ENCODE measurements at regions not wholly inside any gene's neighbourhood (a gene's known extent, or its start where the extent isn't known, plus 50 kb on each side); places are given as distances from the start of the nearest gene placed in this dataset.
"Not testable (repeated sequence)": the region's sequence is repeated elsewhere in the genome, so short reads cannot be mapped to it uniquely, and the experiment has no call there.

- DNase-seq = no peak
These were observed 144.2 kb downstream of the DLL1 start for GRCh38 chr6:170146640-170147039.

GRCh38 chr6:170146131-170146530 is 144.7 kb downstream of the DLL1 start:
- DNase-seq = not testable (repeated sequence)

- DNase-seq = not testable (repeated sequence)
These were observed 145.2 kb downstream of the DLL1 start for GRCh38 chr6:170145716-170146115.

- no peak for DNase-seq
These were observed 145.6 kb downstream of the DLL1 start for GRCh38 chr6:170145272-170145592.

GRCh38 chr6:170144571-170145271 is 146.2 kb downstream of the DLL1 start:
- DNase-seq = no peak

- DNase-seq = no peak
These were observed 147.3 kb downstream of the DLL1 start for GRCh38 chr6:170143401-170144150.

- no peak for DNase-seq
These were observed 148.3 kb downstream of the DLL1 start for GRCh38 chr6:170142559-170142958.

- DNase-seq = not testable (repeated sequence)
These were observed 149.8 kb downstream of the DLL1 start for GRCh38 chr6:170141061-170141460.

- DNase-seq = no peak
These were observed 150.7 kb downstream of the DLL1 start for GRCh38 chr6:170140129-170140528.

- DNase-seq = no peak
These were observed 151.3 kb downstream of the DLL1 start for GRCh38 chr6:170139531-170139930.

- DNase-seq = not testable (repeated sequence)
These were observed 151.8 kb downstream of the DLL1 start for GRCh38 chr6:170139046-170139445.

- no peak for DNase-seq
These were observed 152.7 kb downstream of the DLL1 start for GRCh38 chr6:170137911-170138910.

- DNase-seq = no peak
These were observed 153.5 kb downstream of the DLL1 start for GRCh38 chr6:170137176-170137891.

- DNase-seq = no peak
These were observed 154.2 kb downstream of the DLL1 start for GRCh38 chr6:170136541-170137175.

GRCh38 chr6:170135821-170136471 is 154.9 kb downstream of the DLL1 start:
- no peak for DNase-seq

- no peak for DNase-seq
These were observed 155.4 kb downstream of the DLL1 start for GRCh38 chr6:170135461-170135820.

GRCh38 chr6:170134471-170135440 is 156.1 kb downstream of the DLL1 start:
- DNase-seq = no peak

- DNase-seq = no peak
These were observed 156.8 kb downstream of the DLL1 start for GRCh38 chr6:170134031-170134470.

- no peak for DNase-seq
These were observed 158.3 kb downstream of the DLL1 start for GRCh38 chr6:170132561-170132991.

- DNase-seq = no peak
These were observed 158.8 kb downstream of the DLL1 start for GRCh38 chr6:170132011-170132521.

All from SHP77 (cell line).